ENCODE measurements at regions not wholly inside any gene's neighbourhood (a gene's known extent, or its start where the extent isn't known, plus 50 kb on each side); places are given as distances from the start of the nearest gene placed in this dataset.

DNA sequence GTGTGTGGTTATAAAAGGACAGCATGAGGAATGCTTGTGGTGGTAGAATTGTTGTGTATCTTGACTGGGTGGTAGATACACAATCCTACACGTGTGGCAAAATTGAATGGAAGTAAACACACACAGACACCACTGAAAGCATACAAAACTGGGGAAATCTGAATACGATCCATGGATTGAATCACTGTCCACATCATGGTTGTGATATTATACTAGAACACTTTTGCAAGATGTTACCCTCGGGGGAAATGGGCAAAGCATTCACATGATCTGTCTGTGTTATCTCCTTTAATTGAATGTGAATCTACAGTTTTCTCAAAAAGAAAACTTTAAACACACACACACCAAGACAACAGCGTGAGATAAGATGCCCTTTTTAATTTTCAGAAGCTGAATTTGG, 165.2 kb upstream of the CELF2 start:
- H3K4me1 ChIP-seq (ENCODE audit: control insufficient read depth, insufficient read depth, low read length), result peaks cover 7% of the 10 kb centered on the region
- ChIA-PET POLR2A (no interaction called here), CTCF (no interaction called here), SMC1A (ENCODE audit: uncharacterized antibody, unreplicated experiment) (no interaction called here), RAD21 (ENCODE audit: unreplicated experiment) (no interaction called here)
- H3K27me3 ChIP-seq (replicated peaks in 1 of 2; ENCODE audit: control insufficient read depth in 2 of 2, insufficient read depth in 2 of 2, low read length in 1 of 2), result no peaks in the 10 kb centered on the region
- no peak for FAIRE-seq
- ATAC-seq, result no peak
- BruUV-seq (replicated peaks), result no TSS peak
- no peak overlapping the region for H3K9ac ChIP-seq (ENCODE audit: control insufficient read depth, insufficient read depth, low read length)
- H4K20me1 ChIP-seq (ENCODE audit: control insufficient read depth, insufficient read depth), result no peaks in the 10 kb centered on the region
- intact Hi-C loops (cut with micrococcal nuclease; ENCODE audit: unreplicated experiment) (no loop called here), in situ Hi-C loops (cut with MboI) (no loop called here)
- H3K36me3 ChIP-seq (ENCODE audit: control insufficient read depth in 2 of 2, insufficient read depth in 2 of 2, low read length in 1 of 2), result no peaks in the 10 kb centered on the region
- H3K27ac ChIP-seq (ENCODE audit: control insufficient read depth, insufficient read depth), result no peak overlapping the region
- no peaks in the 10 kb centered on the region for H3K79me2 ChIP-seq (ENCODE audit: control insufficient read depth, insufficient read depth, low read length)
- H3K9me3 ChIP-seq (replicated peaks; ENCODE audit: control insufficient read depth, insufficient read depth, low read length), result no peaks in the 10 kb centered on the region; the same call in 2 of the 3 replicates
- 31% methylated on average over 4 of the region's 4 CpGs for WGBS (ENCODE audit: insufficient coverage, insufficient replicate concordance, low lambda C conversion rate, missing lambda C conversion rate)
- DNase-seq (ENCODE audit: low read depth, low spot score), result no peak
- H3K4me3 ChIP-seq, result no peak overlapping the region
- no peak overlapping the region for H2AFZ ChIP-seq (ENCODE audit: control insufficient read depth, low read depth, low read length)
- TF ChIP-seq SP1 (IDR thresholded peaks at IDR 0.05; ENCODE audit: low read depth, low read length), result no peak
- TF ChIP-seq, protein P1, sequence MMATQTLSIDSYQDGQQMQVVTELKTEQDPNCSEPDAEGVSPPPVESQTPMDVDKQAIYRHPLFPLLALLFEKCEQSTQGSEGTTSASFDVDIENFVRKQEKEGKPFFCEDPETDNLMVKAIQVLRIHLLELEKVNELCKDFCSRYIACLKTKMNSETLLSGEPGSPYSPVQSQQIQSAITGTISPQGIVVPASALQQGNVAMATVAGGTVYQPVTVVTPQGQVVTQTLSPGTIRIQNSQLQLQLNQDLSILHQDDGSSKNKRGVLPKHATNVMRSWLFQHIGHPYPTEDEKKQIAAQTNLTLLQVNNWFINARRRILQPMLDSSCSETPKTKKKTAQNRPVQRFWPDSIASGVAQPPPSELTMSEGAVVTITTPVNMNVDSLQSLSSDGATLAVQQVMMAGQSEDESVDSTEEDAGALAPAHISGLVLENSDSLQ (IDR thresholded peaks at IDR 0.05), result no peak
- no peak for TF ChIP-seq HDGF (IDR thresholded peaks at IDR 0.05)
- no peak for TF ChIP-seq TCF3 (IDR thresholded peaks at IDR 0.05; ENCODE audit: borderline replicate concordance, insufficient read depth, low read depth, low read length)
- TF ChIP-seq JUND (IDR thresholded peaks at IDR 0.05; ENCODE audit: low read depth, low read length), result no peak
- TF ChIP-seq ZNF274 (IDR thresholded peaks at IDR 0.05; ENCODE audit: insufficient read depth, insufficient read length), result no peak
- TF ChIP-seq, protein P2, sequence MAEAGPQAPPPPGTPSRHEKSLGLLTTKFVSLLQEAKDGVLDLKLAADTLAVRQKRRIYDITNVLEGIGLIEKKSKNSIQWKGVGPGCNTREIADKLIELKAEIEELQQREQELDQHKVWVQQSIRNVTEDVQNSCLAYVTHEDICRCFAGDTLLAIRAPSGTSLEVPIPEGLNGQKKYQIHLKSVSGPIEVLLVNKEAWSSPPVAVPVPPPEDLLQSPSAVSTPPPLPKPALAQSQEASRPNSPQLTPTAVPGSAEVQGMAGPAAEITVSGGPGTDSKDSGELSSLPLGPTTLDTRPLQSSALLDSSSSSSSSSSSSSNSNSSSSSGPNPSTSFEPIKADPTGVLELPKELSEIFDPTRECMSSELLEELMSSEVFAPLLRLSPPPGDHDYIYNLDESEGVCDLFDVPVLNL (IDR thresholded peaks at IDR 0.05; ENCODE audit: low read depth, low read length), result no peak
- no peak for TF ChIP-seq BRCA1 (IDR thresholded peaks at IDR 0.05; ENCODE audit: low read depth, low read length)
- TF ChIP-seq, protein P3, sequence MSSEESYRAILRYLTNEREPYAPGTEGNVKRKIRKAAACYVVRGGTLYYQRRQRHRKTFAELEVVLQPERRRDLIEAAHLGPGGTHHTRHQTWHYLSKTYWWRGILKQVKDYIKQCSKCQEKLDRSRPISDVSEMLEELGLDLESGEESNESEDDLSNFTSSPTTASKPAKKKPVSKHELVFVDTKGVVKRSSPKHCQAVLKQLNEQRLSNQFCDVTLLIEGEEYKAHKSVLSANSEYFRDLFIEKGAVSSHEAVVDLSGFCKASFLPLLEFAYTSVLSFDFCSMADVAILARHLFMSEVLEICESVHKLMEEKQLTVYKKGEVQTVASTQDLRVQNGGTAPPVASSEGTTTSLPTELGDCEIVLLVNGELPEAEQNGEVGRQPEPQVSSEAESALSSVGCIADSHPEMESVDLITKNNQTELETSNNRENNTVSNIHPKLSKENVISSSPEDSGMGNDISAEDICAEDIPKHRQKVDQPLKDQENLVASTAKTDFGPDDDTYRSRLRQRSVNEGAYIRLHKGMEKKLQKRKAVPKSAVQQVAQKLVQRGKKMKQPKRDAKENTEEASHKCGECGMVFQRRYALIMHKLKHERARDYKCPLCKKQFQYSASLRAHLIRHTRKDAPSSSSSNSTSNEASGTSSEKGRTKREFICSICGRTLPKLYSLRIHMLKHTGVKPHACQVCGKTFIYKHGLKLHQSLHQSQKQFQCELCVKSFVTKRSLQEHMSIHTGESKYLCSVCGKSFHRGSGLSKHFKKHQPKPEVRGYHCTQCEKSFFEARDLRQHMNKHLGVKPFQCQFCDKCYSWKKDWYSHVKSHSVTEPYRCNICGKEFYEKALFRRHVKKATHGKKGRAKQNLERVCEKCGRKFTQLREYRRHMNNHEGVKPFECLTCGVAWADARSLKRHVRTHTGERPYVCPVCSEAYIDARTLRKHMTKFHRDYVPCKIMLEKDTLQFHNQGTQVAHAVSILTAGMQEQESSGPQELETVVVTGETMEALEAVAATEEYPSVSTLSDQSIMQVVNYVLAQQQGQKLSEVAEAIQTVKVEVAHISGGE (CRISPR knock-in tag; IDR thresholded peaks at IDR 0.05), result no peak
- no peak for TF ChIP-seq TARDBP (IDR thresholded peaks at IDR 0.05; ENCODE audit: borderline replicate concordance)
- no peak for TF ChIP-seq MYC (IDR thresholded peaks at IDR 0.05; ENCODE audit: insufficient read depth, insufficient read length, insufficient replicate concordance, low read length, severe bottlenecking)
- no peak for TF ChIP-seq GABPA (IDR thresholded peaks at IDR 0.05; ENCODE audit: low read depth)
- no peak for TF ChIP-seq MEF2A (IDR thresholded peaks at IDR 0.05; ENCODE audit: insufficient read depth, low read depth, low read length)
- TF ChIP-seq SIN3A (IDR thresholded peaks at IDR 0.05; ENCODE audit: low read depth, low read length), result no peak
- TF ChIP-seq ZNF207 (IDR thresholded peaks at IDR 0.05; ENCODE audit: borderline replicate concordance), result no peak
- TF ChIP-seq, protein P4, sequence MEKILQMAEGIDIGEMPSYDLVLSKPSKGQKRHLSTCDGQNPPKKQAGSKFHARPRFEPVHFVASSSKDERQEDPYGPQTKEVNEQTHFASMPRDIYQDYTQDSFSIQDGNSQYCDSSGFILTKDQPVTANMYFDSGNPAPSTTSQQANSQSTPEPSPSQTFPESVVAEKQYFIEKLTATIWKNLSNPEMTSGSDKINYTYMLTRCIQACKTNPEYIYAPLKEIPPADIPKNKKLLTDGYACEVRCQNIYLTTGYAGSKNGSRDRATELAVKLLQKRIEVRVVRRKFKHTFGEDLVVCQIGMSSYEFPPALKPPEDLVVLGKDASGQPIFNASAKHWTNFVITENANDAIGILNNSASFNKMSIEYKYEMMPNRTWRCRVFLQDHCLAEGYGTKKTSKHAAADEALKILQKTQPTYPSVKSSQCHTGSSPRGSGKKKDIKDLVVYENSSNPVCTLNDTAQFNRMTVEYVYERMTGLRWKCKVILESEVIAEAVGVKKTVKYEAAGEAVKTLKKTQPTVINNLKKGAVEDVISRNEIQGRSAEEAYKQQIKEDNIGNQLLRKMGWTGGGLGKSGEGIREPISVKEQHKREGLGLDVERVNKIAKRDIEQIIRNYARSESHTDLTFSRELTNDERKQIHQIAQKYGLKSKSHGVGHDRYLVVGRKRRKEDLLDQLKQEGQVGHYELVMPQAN (conservative IDR thresholded peaks at IDR 0.05), result no peak
- no peak for TF ChIP-seq DPF2 (IDR thresholded peaks at IDR 0.05)
- TF ChIP-seq RAD51 (IDR thresholded peaks at IDR 0.05), result no peak
- no peak overlapping the region for H3K4me2 ChIP-seq (ENCODE audit: control insufficient read depth, insufficient read depth)
